G401 (cell line): ENCODE measurements at regions not wholly inside any gene's neighbourhood (a gene's known extent, or its start where the extent isn't known, plus 50 kb on each side); places are given as distances from the start of the nearest gene placed in this dataset.
"Not testable (repeated sequence)": the region's sequence is repeated elsewhere in the genome, so short reads cannot be mapped to it uniquely, and the experiment has no call there.

Experiments
- DNase-seq: peaks from one replicate; pipeline ENCODE4 v3.0.0-alpha.2; 2015; ENCODE audit warnings: low spot score
- in situ Hi-C: cut with HindIII; loops from 2 replicates; pipeline ENCODE4 v1.10.0; 2016; ENCODE audit warnings: low sequenced_read_pairs, mixed read lengths

- in situ Hi-C loops: no loop called here
- DNase-seq: no peak
These were observed 595.3 kb upstream of the PTCHD4 start for GRCh38 chr6:48706310-48706709.

GRCh38 chr6:48701572-48701971 lies 590.6 kb upstream of the PTCHD4 start:
- in situ Hi-C loops: no loop called here
- no peak for DNase-seq

- no peak for DNase-seq
- in situ Hi-C loops: no loop called here
These were observed 584.9 kb upstream of the PTCHD4 start for GRCh38 chr6:48695872-48696271.

- DNase-seq: no peak
- in situ Hi-C loops: no loop called here
These were observed 580.4 kb upstream of the PTCHD4 start for GRCh38 chr6:48691420-48691819.

GRCh38 chr6:48689498-48689897 lies 578.5 kb upstream of the PTCHD4 start:
- in situ Hi-C loops: no loop called here

GRCh38 chr6:48678390-48678789 lies 567.4 kb upstream of the PTCHD4 start:
- in situ Hi-C loops: no loop called here

More at GRCh38 chr6:48689498-48689897, 578.5 kb upstream of the PTCHD4 start:
- no peak for DNase-seq

GRCh38 chr6:48671505-48671904 lies 560.5 kb upstream of the PTCHD4 start:
- DNase-seq: no peak
- in situ Hi-C loops: no loop called here

More at GRCh38 chr6:48678390-48678789, 567.4 kb upstream of the PTCHD4 start:
- no peak for DNase-seq

- DNase-seq: no peak
- in situ Hi-C loops: no loop called here
These were observed 559.5 kb upstream of the PTCHD4 start for GRCh38 chr6:48670546-48670945.

- in situ Hi-C loops: no loop called here
- no peak for DNase-seq
These were observed 556.8 kb upstream of the PTCHD4 start for GRCh38 chr6:48667797-48668196.

GRCh38 chr6:48664826-48665225 lies 553.8 kb upstream of the PTCHD4 start:
- in situ Hi-C loops: no loop called here
- DNase-seq: no peak

- in situ Hi-C loops: no loop called here
- no peak for DNase-seq
These were observed 547.9 kb upstream of the PTCHD4 start for GRCh38 chr6:48658915-48659314.

- no peak for DNase-seq
These were observed 530.5 kb upstream of the PTCHD4 start for GRCh38 chr6:48641544-48641943.

GRCh38 chr6:48638796-48639195 lies 527.8 kb upstream of the PTCHD4 start:
- in situ Hi-C loops, DNase-seq: not testable (repeated sequence)

More at GRCh38 chr6:48641544-48641943, 530.5 kb upstream of the PTCHD4 start:
- in situ Hi-C loops: no loop called here

- in situ Hi-C loops: no loop called here
These were observed 519.5 kb upstream of the PTCHD4 start for GRCh38 chr6:48630511-48630910.

GRCh38 chr6:48628316-48628715 lies 517.3 kb upstream of the PTCHD4 start:
- in situ Hi-C loops: no loop called here
- DNase-seq: no peak

More at GRCh38 chr6:48630511-48630910, 519.5 kb upstream of the PTCHD4 start:
- DNase-seq: no peak

GRCh38 chr6:48626421-48626820 lies 515.4 kb upstream of the PTCHD4 start:
- in situ Hi-C loops: no loop called here
- no peak for DNase-seq

GRCh38 chr6:48624631-48625030 lies 513.6 kb upstream of the PTCHD4 start:
- in situ Hi-C loops: no loop called here

GRCh38 chr6:48619771-48620170 lies 508.8 kb upstream of the PTCHD4 start:
- in situ Hi-C loops: no loop called here
- DNase-seq: no peak

More at GRCh38 chr6:48624631-48625030, 513.6 kb upstream of the PTCHD4 start:
- DNase-seq: no peak

- no peak for DNase-seq
- in situ Hi-C loops: no loop called here
These were observed 504.0 kb upstream of the PTCHD4 start for GRCh38 chr6:48615041-48615440.

GRCh38 chr6:48614326-48614725 lies 503.3 kb upstream of the PTCHD4 start:
- DNase-seq: no peak
- in situ Hi-C loops: no loop called here

- no peak for DNase-seq
- in situ Hi-C loops: no loop called here
These were observed 502.4 kb upstream of the PTCHD4 start for GRCh38 chr6:48613231-48613949.
